GM12873 (cell line): ENCODE measurements at regions not wholly inside any gene's neighbourhood (a gene's known extent, or its start where the extent isn't known, plus 50 kb on each side); places are given as distances from the start of the nearest gene placed in this dataset.

Source experiments
- TF ChIP-seq, protein P1 (sequence below): IDR thresholded peaks from 2 replicates; pipeline ENCODE4 v1.5.1; 2012; ENCODE audit warnings: low read depth, mild to moderate bottlenecking, moderate library complexity, low read length, control low read depth; ENCODE audit not compliant: insufficient read depth; ENCODE audit errors: missing control alignments

DNA sequence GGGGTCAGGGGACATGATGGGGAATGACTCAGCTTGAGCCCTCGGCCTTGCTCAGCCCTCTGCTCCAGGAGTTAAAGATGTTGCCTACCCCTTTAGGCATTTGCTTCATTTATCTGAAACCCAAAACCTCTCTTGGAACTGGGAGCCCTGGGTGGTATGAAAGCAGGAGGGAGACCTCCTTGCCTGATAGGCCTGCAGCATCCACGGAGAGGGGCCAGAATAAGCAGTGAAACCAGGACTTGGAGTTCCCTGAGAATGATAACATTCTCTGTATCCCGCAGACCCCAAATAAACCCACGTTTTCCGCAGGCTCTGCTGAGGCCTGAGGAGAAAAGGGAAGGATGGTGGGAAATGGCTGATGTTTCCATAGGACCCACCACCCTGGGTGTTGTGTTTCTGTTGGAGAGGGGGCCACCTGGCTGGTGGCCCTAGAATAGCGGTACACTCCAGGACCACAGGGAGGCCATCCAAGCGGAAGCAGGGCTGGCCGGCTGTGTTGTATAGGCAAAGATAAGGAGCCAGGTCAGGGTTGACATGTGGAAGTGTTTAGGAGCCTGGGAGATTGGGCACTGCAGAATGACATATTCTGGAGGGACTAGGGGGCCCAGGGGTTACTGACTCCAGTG, 77.4 kb downstream of the FOXD2 start:
- TF ChIP-seq, protein P1, sequence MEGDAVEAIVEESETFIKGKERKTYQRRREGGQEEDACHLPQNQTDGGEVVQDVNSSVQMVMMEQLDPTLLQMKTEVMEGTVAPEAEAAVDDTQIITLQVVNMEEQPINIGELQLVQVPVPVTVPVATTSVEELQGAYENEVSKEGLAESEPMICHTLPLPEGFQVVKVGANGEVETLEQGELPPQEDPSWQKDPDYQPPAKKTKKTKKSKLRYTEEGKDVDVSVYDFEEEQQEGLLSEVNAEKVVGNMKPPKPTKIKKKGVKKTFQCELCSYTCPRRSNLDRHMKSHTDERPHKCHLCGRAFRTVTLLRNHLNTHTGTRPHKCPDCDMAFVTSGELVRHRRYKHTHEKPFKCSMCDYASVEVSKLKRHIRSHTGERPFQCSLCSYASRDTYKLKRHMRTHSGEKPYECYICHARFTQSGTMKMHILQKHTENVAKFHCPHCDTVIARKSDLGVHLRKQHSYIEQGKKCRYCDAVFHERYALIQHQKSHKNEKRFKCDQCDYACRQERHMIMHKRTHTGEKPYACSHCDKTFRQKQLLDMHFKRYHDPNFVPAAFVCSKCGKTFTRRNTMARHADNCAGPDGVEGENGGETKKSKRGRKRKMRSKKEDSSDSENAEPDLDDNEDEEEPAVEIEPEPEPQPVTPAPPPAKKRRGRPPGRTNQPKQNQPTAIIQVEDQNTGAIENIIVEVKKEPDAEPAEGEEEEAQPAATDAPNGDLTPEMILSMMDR, result no peak

DNA sequence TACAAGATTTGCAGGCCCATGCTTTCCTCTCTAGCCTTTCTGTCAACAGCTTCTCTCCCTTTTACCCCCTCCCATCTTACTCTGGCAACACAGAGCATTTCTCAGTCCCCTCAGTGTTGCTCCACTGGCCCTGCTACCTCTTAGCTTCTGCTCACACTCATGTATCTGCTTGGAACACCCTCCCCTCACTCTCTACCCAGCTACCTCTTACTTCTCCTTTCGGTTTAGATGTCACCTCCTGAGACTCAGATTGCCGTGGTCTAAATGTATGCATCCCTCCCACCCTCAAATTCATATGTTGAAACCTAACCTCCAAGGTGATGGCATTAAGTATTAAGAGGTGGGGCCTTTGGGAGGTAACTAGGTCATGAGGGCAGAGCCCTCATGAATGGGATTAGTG, 80.1 kb downstream of the FOXD2 start:
- TF ChIP-seq, protein P1, result no peak

DNA sequence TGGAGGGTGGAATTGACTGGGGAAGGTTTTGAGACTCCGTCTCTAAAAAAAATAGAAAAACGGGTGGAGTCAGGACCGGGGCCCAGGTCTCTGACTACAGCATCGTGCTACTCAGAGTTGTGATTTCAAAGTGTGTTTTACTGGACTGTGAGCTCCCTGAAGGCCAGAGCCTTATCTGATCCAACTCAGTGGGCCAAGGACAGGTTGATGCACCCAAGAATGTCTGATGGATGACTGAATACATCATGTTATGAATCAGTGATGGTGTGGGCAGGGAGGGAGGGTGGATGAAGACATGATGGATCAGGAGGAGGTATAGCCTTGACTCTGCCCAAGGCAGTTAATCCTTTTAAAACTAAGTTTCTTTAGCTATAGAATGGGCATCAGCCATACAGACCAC, 81.6 kb downstream of the FOXD2 start:
- TF ChIP-seq, protein P1, result no peak

DNA sequence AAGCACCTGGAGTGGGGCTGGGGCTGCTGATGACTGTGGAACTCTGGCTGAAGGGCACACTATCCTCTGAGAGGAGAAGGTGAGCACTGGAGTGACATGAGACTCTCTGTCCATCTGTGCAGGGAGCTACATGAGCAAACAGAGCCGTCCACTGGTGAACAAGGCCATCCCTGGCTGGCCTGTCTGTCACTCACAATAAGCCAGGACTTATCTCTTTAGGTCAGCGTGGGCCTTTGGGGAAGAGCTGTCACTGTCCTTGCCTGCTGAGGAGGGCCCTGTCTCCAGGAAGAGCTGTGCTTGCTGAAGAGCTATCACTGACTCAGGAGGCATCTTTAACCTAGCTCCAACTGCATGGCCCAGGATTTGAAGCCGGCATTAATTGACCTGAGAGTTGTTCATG, 82.1 kb downstream of the FOXD2 start:
- TF ChIP-seq, protein P1, result no peak

DNA sequence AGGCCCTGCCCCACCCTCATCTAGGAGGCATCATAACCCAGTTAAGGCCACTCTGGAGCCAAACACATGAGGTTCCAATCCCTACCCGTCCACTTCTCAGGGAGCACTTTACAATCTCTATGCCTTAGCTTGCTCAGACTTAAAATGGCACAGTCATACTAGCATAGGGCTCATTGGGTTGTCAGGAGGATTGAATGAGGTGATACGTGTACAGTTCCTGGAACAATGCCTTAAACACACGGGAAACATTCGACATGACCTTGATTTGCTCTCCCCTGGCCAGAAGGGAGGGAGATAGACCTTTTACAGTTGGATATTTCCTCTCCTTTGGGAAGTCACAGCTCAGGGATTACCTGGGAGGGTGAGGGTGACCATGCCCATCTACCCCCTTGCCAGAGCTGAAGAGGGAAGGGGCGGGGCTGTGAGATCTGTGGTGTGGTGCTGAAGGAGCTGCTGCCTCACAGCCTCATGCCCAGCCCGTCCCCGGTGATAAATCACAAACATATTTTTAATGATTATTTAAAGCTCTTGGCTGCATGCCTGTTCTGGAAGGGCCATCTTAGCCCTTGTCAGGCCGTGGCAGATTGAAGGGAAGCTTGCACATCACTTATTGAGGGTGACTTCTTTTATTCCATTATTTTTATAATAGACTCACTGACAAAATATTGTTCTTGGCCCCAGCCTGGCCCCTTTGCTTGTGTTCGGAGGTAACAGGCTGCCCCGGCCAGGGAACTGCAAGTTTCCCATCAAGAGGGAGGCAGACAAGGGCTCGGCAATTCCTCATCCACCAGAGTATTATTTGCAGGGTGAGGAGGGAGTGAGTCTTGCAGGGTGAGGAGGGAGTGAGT, 83.4 kb downstream of the FOXD2 start:
- TF ChIP-seq, protein P1, result no peak

DNA sequence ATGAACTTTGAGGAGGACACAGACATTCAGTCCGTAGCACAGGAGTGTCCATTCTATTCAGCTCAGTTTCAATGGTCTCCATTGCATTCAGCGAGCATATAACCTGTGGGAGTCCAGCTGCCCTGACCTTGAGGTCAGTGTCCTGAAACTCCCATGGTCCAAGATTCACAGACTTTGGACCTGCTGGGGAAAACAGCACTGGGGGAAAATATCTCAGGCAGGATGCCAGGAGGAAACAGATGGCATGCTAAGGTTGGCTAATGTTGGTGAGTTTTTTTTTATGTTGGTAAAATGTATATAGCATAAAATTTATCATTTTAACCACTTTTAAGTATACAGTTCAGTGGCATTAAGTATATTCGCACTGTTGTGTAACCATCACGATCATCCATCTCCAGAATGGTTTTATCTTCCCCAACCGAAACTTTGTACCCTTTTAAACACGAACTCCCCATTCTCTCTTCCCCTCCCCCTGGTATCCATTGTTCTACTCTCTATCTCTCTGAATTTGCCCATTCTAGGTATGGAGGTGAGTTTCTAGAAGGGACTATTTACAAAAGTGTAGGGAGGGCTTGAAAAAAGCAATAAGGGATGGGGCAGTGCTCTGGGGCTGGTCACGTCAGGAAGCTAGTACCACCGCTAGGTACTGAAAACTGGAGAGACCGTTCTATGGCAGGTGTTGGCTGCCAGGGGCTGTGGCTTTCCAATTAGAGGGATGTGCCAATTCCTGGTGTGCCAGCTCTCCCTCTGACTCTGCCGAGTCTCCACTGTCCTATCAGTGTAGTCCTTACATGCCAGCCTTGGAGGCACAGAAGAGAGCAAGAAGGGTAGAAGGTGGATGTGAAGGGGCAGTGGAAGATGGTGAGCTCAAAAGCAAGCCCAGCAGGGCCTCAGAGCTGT, 85.3 kb downstream of the FOXD2 start:
- TF ChIP-seq, protein P1, result no peak

DNA sequence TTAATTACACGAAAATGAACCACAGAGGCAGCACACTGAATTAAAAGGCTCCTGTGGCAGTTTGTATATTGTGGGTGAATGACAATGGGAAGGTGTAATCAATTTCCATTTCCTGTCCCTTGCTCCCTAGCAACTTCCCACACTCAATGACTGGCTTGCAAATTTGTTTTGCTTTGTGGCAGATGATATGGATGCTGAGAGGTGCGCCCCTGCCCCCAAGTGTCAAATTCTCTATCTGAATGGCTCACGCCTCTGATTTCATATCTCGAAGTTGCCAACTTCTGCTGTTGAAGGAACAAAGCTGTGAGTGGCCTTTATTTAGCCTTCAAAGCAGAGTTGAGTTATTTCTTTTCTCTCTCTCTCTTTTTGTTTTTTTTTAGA, 86.0 kb downstream of the FOXD2 start:
- TF ChIP-seq, protein P1, result no peak
